Fibroblast of villous mesenchyme (primary cell): ENCODE measurements at regions not wholly inside any gene's neighbourhood (a gene's known extent, or its start where the extent isn't known, plus 50 kb on each side); places are given as distances from the start of the nearest gene placed in this dataset.
A peak's percentile ranks its signal among the peaks of the same experiment; 100 is the strongest.
"Not testable (repeated sequence)": the region's sequence is repeated elsewhere in the genome, so short reads cannot be mapped to it uniquely, and the experiment has no call there.

Experiments
- DNase-seq: peaks from one replicate; pipeline ENCODE4 v3.0.0-alpha.2; 2010; ENCODE audit warnings: low read depth
- H3K4me3 ChIP-seq: 2 replicates; pipeline ENCODE4 v1.5.1; 2011; ENCODE audit warnings: low read depth, mild to moderate bottlenecking, low read length
- TF ChIP-seq, protein P1 (sequence below): IDR thresholded peaks from 2 replicates; pipeline ENCODE4 v1.5.1; 2012; ENCODE audit warnings: low read depth, mild to moderate bottlenecking, low read length; ENCODE audit not compliant: insufficient read depth

DNA sequence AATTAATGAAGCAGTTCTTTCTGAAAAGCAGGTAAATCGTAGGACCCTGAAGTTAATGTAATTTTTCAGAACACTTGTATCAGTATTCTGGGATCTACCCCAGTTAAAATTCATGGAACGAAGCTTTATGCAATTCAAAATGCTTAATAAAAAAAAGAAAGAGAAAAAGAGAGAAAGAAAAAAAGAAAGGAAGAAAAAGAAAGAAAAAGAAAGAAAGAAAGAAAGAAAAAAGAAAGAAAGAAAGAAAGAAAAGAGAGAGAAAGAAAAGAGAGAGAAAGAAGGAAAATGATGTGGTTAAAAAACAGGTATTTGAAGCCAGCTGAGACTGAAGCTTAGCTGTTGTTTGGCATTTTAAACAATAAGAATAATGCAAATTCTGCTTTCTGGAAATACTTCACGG lies 427.4 kb upstream of the AKR1E2 start:
- TF ChIP-seq, protein P1, sequence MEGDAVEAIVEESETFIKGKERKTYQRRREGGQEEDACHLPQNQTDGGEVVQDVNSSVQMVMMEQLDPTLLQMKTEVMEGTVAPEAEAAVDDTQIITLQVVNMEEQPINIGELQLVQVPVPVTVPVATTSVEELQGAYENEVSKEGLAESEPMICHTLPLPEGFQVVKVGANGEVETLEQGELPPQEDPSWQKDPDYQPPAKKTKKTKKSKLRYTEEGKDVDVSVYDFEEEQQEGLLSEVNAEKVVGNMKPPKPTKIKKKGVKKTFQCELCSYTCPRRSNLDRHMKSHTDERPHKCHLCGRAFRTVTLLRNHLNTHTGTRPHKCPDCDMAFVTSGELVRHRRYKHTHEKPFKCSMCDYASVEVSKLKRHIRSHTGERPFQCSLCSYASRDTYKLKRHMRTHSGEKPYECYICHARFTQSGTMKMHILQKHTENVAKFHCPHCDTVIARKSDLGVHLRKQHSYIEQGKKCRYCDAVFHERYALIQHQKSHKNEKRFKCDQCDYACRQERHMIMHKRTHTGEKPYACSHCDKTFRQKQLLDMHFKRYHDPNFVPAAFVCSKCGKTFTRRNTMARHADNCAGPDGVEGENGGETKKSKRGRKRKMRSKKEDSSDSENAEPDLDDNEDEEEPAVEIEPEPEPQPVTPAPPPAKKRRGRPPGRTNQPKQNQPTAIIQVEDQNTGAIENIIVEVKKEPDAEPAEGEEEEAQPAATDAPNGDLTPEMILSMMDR: no peak
- H3K4me3 ChIP-seq: no peak overlapping the region

DNA sequence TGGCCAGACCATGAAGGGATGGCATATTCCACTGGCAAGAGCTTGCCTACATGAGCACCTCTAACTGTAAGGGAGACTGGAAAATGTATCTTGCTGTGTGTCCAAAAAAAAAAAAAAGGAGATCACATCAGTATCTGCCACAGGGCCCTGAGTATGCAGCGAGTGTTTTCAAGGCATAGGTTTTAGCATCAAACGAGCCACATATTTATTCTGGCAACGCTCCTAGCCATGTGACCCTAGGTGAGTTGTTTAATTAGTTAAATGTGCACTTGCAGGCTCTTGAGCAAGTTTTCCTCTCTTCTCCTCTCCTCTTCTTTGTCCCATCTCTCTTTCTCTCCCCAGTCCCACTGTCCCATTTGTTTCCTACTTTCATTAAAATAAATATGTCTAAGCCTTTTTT lies 428.7 kb upstream of the AKR1E2 start:
- TF ChIP-seq, protein P1: no peak
- no peak for DNase-seq

More for the DNA sequence above, 427.4 kb upstream of the AKR1E2 start:
- DNase-seq: no peak

DNA sequence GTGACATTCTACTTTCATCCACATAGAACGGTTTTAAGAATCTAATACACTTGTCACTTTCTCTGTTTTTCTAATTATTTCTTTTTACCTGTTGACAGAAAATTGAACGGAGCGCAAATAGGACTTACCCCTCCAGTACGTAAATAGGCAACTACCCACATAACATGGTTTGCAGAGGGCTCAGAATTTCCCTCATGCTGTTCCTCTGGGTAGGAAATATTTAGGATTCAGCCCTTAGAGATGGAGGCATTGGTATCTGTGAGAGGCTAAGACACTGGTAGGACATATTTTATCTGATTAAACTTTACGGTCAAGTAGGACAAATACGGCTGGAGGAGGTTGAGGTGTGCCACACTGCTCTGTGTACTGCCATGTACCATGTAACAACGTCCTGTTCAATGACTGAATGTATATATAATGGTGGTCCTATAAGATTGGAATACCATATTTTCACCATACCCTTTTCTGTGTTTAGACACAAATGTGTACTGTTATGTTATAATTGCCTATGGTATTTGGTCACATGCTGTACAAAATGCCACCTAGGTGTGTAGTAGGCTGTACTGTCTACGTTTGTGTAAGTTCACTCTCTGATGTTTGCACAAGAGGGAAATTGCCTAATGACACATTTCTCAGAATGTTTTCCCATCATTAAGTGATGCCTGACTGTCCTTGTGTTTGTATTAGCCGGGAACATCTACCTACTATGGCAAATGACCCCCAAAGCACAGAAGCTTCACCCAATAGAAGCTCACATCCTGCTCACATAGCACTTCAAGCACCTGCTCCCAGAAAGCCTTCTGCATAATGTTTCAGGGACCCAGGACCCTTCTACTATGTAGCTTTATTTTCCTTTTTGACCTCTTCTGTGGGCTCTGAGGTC lies 429.4 kb upstream of the AKR1E2 start:
- H3K4me3 ChIP-seq: no peak overlapping the region
- TF ChIP-seq, protein P1: no peak
- no peak for DNase-seq

More for the DNA sequence above, 428.7 kb upstream of the AKR1E2 start:
- no peak overlapping the region for H3K4me3 ChIP-seq

DNA sequence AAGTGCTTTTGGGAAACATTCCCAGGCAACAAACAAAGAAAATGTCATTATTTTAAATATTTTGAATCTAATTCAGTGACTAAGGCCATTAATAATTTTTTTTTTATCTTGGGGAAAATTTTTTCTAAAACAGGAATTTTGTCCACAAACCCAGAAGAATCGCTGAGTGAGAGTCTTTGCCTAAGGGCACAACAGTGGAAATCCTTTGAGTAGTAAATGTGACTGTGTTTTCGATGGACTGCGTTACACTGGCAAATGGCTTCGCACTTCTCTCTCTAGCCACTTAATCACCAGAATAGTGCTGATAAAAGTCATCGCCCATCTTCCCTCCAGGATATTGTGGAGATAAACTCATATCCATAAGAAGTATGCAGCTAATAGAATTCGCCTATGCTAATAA lies 430.3 kb upstream of the AKR1E2 start:
- no peak overlapping the region for H3K4me3 ChIP-seq
- TF ChIP-seq, protein P1: no peak
- DNase-seq: no peak

DNA sequence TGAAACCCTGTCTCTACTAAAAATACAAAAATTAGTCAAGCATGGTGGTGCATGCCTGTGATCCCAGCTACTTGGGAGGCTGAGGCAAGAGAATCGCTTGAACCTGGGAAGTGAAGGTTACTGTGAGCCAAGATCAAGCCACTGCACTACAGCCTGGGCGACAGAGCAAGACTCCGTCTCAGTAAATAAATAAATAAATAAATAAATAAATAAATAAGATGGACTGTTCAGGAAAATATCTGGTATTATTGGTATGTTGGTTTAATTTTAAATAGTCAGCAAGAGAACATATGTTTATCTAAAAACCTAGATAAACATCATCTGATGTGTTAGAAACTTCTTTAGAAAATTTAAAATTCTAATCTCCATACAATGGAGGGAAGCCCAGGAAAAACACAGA lies 431.6 kb upstream of the AKR1E2 start:
- DNase-seq, H3K4me3 ChIP-seq: not testable (repeated sequence)

DNA sequence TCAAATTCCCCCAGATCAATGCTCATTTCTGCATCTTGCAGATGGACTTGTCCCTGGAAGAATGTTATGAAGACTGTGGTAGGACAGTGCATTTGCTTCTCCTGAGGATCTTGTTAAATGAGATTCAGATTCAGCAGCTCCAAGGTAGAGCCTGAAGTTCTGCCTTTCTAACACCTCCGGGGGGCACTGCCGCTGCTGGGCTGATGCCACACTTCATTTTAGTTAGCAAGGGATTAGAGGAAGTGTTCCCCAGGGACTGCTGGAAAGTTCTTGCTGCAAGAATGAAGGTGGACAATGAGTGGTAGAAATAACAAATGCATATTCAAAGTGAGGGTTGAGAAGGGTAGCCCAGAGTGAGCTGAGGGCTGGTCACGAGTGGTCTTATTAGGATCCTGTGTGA lies 434.3 kb upstream of the AKR1E2 start:
- no peak for DNase-seq
- TF ChIP-seq, protein P1: peak; percentile 5

DNA sequence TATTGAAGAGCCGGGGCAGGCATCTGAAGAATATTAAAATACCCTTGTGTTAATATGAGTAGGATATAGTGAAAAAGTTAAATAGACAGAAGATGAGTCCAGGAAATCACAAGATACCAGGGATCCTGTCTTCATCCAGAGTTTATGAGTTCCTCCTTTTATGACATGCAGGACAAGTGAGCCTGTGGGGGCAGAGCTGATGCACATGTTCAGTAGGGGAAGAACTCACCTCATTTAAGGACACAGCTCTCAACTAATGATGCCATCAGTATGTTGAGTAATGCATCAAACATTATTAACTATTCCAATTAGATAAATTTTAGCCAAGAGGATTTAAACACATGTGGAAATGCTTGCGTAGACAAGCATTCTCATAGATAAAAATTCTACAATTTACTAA lies 435.8 kb upstream of the AKR1E2 start:
- H3K4me3 ChIP-seq: no peak overlapping the region
- no peak for DNase-seq
- TF ChIP-seq, protein P1: no peak

More for the DNA sequence above, 434.3 kb upstream of the AKR1E2 start:
- H3K4me3 ChIP-seq: no peak overlapping the region
